ENCODE measurements at regions not wholly inside any gene's neighbourhood (a gene's known extent, or its start where the extent isn't known, plus 50 kb on each side); places are given as distances from the start of the nearest gene placed in this dataset.
A peak's percentile ranks its signal among the peaks of the same experiment; 100 is the strongest.

DNA sequence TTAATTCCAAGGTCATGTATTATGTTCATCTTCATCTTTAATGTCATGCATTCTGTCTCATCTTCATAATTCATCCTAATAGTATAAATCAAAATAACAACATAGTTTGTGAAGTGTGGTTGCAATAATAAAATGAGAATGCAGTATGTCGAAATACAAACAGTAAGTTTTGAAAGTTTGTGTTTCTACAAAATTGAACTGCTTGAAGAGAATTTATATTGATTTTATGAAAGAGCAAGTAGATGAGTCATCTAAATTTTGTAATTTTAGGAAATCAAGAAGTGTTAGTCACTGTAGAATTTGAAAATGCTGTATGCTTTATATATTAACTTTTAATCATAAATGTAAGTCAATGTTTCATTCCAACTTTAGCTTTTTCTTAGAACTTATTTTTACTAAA is 190.5 kb upstream of the PPP1R3A start:
- Mint-ChIP-seq H3K27ac (no peak overlapping the region), H3K4me1 (no peaks in the 10 kb centered on the region)
- POLR2A ChIA-PET: no interaction called here

DNA sequence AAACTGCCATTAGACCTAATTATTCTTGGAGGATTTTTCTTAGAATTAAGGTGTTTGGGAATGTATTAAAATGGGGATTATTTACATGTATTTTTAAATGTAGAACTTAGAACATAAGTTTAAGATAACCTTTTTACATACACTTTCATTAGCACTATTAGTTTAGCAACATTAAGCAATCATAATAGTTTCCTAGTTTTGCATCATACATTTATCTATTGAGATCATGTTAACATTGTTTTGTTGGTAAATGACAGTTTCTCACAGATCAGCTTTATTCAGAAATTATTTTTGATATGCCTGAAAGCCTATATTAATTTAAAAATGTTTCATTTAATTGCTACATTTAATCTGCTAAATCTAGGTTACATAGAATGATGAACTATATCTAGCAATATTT is 189.7 kb upstream of the PPP1R3A start:
- ChIA-PET POLR2A (no interaction called here), CTCF (no interaction called here)
- Mint-ChIP-seq H3K4me3 (no peak overlapping the region), H3K27ac (no peak overlapping the region), H3K9me3 (no peaks in the 10 kb centered on the region), H3K36me3 (ENCODE audit: low read depth) (no peaks in the 10 kb centered on the region), H3K27me3 (peaks cover 6% of the 10 kb centered on the region), H3K4me1 (no peaks in the 10 kb centered on the region)
- no peak for DNase-seq

More for the DNA sequence above, 190.5 kb upstream of the PPP1R3A start:
- H3K27me3 Mint-ChIP-seq: peaks cover 3% of the 10 kb centered on the region
- H3K9me3 Mint-ChIP-seq: no peaks in the 10 kb centered on the region
- H3K36me3 Mint-ChIP-seq (ENCODE audit: low read depth): no peaks in the 10 kb centered on the region
- no peak overlapping the region for H3K4me3 Mint-ChIP-seq
- DNase-seq: no peak
- CTCF ChIA-PET: no interaction called here

DNA sequence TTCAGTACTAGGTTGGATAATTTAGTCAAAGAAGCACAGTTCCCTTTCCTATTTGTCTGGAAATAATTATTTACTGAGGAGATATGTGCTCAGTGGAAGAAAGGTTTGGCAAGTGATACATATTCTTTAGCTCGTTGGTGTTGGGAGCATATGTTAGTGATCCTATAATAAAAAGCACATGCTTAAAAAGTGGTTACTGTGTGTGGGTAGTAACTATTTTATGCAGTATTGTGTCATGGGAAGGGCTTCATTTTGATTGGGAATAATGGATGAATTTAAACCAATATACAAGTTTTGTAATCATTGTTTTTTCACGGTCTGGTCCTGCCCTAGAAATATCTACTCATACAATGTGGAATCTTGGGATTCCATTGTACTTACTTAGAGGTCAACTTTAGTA is 188.7 kb upstream of the PPP1R3A start:
- POLR2A ChIA-PET: no interaction called here
- Mint-ChIP-seq H3K27ac (no peak overlapping the region), H3K36me3 (ENCODE audit: low read depth) (no peaks in the 10 kb centered on the region), H3K27me3 (peaks cover 10% of the 10 kb centered on the region), H3K4me3 (no peak overlapping the region), H3K4me1 (no peaks in the 10 kb centered on the region), H3K9me3 (no peaks in the 10 kb centered on the region)
- no peak for DNase-seq
- CTCF ChIA-PET: no interaction called here

DNA sequence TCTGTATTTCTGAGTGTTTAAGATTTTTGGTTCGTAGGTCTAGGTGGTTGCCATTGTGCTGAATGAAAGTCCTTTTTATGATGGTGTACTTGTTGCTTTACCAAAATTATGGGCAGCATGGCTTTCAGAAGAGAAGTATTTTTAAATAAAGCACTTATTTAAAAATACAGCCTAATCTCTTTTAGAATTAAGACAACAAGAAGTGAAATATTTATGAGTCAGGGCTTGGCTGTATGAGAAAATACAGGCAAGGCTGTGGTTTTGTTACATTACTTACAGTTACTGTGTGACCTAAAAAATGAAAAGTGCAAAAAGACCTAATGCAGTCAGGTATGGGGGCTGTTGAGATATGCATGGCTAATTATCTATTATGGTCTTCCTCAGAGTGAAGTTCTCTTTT is 185.2 kb upstream of the PPP1R3A start:
- H3K9me3 Mint-ChIP-seq: no peaks in the 10 kb centered on the region
- DNase-seq: no peak
- POLR2A ChIA-PET: no interaction called here
- no peak overlapping the region for H3K27ac Mint-ChIP-seq
- H3K27me3 Mint-ChIP-seq: peaks cover 12% of the 10 kb centered on the region
- no peaks in the 10 kb centered on the region for H3K36me3 Mint-ChIP-seq (ENCODE audit: low read depth)
- H3K4me1 Mint-ChIP-seq: no peaks in the 10 kb centered on the region
- H3K4me3 Mint-ChIP-seq: no peak overlapping the region
- CTCF ChIA-PET: no interaction called here

DNA sequence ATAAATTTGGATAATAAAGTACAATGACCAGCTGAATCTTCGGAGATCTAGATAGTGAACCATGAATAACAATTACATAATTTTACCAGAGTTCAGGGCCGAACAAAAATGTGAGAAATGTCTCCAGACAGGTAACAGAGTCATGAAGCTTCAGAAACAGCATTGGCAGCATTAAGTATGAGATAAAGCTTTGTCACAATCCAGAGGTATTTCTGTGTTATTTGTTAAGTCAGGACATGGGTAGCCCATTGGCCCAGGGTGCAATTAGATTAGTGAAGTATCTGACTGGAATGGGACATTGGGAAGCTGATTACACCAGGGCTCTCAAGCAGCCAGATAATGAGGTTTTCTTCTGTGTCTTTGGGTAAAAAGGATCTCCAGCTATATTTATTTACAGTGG is 184.2 kb upstream of the PPP1R3A start:
- Mint-ChIP-seq H3K4me3 (no peak overlapping the region), H3K4me1 (no peaks in the 10 kb centered on the region), H3K36me3 (ENCODE audit: low read depth) (no peaks in the 10 kb centered on the region), H3K27ac (no peak overlapping the region), H3K27me3 (peaks cover 12% of the 10 kb centered on the region), H3K9me3 (no peaks in the 10 kb centered on the region)
- no peak for DNase-seq
- CTCF ChIA-PET: no interaction called here
- POLR2A ChIA-PET: no interaction called here

DNA sequence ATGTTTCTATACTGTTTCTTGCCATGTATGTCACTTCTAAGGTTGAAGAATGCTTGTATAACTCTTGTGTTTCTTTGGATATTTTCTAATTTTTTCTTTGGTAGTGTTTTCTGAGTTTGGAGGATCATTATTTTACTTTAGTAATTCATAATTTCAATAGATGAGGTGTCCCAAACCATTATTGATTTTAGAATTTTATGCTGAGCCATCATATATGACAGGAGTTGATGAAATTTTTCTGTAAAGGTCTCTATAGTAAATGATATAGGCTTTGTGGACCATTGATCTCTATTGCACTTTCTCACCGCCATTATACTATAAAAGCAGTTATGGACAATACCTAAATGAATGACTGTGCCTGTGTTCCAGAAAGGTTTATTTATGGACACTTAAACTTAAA is 183.3 kb upstream of the PPP1R3A start:
- no peak overlapping the region for H3K4me3 Mint-ChIP-seq
- no peaks in the 10 kb centered on the region for H3K4me1 Mint-ChIP-seq
- POLR2A ChIA-PET: no interaction called here
- DNase-seq: no peak
- CTCF ChIA-PET: no interaction called here
- H3K9me3 Mint-ChIP-seq: no peaks in the 10 kb centered on the region
- no peak overlapping the region for H3K27ac Mint-ChIP-seq
- H3K36me3 Mint-ChIP-seq (ENCODE audit: low read depth): no peaks in the 10 kb centered on the region
- peaks cover 12% of the 10 kb centered on the region for H3K27me3 Mint-ChIP-seq

DNA sequence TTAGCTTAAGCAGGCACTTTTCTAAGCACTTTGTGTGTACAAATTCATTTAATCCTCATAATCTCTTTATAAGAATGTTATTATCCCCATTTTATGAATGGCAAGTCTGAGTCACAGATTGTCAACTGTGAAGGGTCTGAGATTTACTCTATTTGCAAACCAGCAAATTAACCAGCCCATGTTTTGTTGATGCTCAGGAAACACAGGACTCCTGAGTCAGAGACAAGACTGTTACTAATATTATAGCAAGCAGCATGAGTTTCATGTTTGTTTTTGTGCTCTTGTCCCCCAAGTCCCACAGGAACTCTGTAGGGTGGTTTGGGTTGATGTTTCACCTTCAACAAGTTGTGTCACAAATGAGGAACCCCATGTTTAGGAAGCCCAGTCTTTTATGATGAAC is 182.0 kb upstream of the PPP1R3A start:
- H3K4me1 Mint-ChIP-seq: no peaks in the 10 kb centered on the region
- CTCF ChIA-PET: no interaction called here
- no peaks in the 10 kb centered on the region for H3K9me3 Mint-ChIP-seq
- no peak overlapping the region for H3K4me3 Mint-ChIP-seq
- H3K36me3 Mint-ChIP-seq (ENCODE audit: low read depth): no peaks in the 10 kb centered on the region
- no peak for DNase-seq
- H3K27me3 Mint-ChIP-seq: peaks cover 14% of the 10 kb centered on the region
- no peak overlapping the region for H3K27ac Mint-ChIP-seq
- POLR2A ChIA-PET: no interaction called here

DNA sequence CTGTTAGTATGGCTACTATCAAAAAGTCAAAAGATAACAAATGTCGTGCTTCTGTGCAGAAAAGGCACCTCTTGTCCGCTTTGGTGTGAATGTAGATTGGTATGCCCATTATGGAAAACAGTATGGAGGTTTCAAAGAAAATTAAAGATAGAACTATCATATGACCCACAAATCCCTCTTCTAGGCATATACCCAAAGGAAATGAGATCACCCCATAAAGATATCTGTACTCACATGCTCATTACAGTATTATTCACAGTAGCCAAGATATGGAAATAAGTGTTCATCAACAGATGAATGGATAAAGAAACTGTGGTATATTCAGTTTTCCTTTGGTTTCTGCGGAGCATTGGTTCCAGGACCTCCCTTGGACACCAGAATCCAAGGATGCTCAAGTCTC is 180.5 kb upstream of the PPP1R3A start:
- ChIA-PET CTCF (no interaction called here), POLR2A (no interaction called here)
- Mint-ChIP-seq H3K27ac (no peak overlapping the region), H3K4me1 (no peaks in the 10 kb centered on the region), H3K4me3 (no peak overlapping the region), H3K27me3 (peaks cover 14% of the 10 kb centered on the region), H3K36me3 (ENCODE audit: low read depth) (no peaks in the 10 kb centered on the region), H3K9me3 (no peaks in the 10 kb centered on the region)
- DNase-seq: no peak

DNA sequence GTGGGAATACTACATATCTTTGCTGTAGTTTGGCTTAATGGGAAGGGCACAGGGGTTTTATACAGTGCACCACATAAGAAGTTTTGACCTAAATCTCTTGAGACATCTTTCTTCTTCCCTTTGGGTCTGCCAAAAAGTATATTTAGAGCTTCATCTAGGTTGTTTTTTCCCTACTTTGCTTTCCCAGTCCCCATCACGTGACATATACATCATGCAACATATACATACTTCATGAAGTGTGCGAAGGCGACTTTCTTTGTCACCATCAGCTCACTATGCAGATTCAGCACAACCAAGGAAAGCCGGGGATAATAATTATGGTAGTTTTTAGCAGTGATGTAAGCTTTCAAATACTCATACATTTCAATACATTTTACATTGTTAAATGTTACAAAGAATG is 177.1 kb upstream of the PPP1R3A start:
- no peaks in the 10 kb centered on the region for H3K4me1 Mint-ChIP-seq
- H3K9me3 Mint-ChIP-seq: no peaks in the 10 kb centered on the region
- peaks cover 10% of the 10 kb centered on the region for H3K27me3 Mint-ChIP-seq
- no peaks in the 10 kb centered on the region for H3K36me3 Mint-ChIP-seq (ENCODE audit: low read depth)
- H3K4me3 Mint-ChIP-seq: no peak overlapping the region
- no peak for DNase-seq
- POLR2A ChIA-PET: no interaction called here
- H3K27ac Mint-ChIP-seq: no peak overlapping the region
- CTCF ChIA-PET: no interaction called here

DNA sequence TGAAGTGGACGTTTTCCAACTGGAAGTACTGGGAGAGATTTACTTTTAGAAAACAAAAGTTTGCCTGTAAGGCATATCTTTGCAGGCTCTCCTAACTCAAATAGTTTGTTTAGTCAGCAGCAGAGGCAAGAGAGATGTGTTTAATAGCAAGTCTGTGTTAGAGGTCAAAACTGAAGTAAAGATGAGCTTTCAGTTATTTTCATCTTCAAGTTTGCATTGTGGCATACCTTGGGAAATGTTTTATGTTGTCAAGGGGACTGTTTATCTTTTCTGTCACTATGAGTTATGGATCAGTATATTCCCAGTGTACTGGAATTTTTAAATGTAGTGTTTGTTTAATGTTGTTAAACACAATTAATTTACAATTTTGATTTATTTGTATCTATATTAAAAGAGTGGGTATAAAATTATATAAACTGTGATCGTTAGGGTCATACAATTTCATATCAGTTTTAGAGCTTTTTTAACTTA is 169.7 kb upstream of the PPP1R3A start:
- no peaks in the 10 kb centered on the region for H3K9me3 Mint-ChIP-seq
- CTCF ChIA-PET: no interaction called here
- POLR2A ChIA-PET: no interaction called here
- H3K27ac Mint-ChIP-seq: no peak overlapping the region
- DNase-seq: no peak
- peaks cover 33% of the 10 kb centered on the region for H3K4me1 Mint-ChIP-seq
- H3K36me3 Mint-ChIP-seq (ENCODE audit: low read depth): peaks cover 4% of the 10 kb centered on the region
- H3K4me3 Mint-ChIP-seq: no peak overlapping the region
- H3K27me3 Mint-ChIP-seq: peaks cover 57% of the 10 kb centered on the region

DNA sequence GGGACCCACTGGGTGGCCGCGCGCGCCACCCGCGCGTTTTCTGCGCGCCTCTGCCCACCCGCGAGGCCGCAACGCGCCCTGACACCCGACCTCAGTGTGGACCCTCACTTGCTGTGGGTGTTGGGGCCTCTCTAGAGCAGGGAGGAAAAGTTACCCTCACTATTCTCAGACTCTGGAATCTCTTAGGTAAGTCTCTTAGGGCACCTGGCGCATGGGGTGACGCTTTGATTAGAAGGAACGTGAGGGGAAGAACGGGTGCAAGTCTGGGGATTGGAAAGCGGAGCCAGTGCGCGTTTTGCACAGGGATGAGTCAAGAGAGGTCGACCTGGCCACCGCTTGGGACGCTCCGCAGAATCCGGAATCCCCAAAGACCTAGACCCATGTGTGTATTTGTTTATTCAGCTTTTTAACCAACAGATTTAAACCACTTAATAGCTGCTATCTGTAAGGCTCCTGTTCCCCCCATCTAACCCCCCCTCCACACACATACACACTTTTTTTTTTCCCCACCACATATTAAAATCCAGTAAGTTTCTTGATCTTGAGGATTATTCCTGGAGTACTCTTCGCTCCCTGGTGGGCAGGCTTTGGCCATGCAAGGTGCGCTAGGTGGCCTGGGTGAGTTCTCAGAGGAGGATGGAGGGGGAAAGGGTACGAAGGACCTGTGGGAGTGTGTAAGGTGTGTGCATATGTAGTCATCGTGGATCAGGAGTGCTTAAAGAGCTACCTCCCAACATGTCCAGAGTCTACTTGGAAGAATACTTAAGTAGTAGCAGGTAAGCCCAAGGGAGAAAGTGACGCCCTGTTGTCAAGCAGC is 169.1 kb upstream of the PPP1R3A start:
- H3K36me3 Mint-ChIP-seq (ENCODE audit: low read depth): peaks cover 4% of the 10 kb centered on the region
- no peak overlapping the region for H3K4me3 Mint-ChIP-seq
- peaks cover 37% of the 10 kb centered on the region for H3K4me1 Mint-ChIP-seq
- H3K9me3 Mint-ChIP-seq: no peaks in the 10 kb centered on the region
- DNase-seq: no peak
- H3K27ac Mint-ChIP-seq: no peak overlapping the region
- ChIA-PET POLR2A (no interaction called here), CTCF (no interaction called here)
- peaks cover 63% of the 10 kb centered on the region for H3K27me3 Mint-ChIP-seq

DNA sequence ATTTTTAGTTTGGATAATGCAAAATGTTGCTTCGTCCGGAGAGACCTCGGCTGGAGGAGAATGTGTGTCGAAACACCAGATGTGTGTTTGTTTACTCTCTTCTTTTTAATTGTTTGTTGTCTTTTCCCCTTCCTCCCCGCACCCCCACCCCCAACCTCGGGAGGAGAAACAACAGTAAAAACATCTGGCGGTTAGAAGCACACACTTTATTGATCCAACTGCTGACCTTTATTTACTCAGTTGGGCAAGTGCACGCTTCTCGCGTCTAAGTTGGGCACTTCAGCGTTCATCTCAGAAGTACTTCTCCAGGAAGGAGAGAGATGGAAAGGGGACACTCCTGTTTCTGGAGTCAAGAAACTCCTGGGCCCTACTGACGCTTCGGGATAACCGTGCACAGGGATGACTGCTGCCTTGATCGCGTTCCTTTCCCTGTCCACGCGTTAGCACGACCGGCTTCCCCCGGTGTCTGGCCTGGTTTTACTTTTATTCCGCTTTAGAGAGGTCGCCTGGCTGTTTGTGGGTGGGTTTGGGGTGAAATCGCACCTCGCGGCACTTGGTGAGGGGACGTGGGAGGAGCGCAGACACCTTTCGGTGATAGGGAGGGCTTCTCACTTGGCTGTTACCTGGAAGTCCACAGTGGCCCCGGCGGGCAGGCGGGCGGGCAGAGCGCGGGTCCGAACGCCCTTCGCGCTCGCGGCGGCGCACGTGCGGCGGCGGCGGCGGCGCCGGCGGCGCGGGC is 168.3 kb upstream of the PPP1R3A start:
- Mint-ChIP-seq H3K4me1 (peaks cover 41% of the 10 kb centered on the region), H3K9me3 (no peaks in the 10 kb centered on the region)

DNA sequence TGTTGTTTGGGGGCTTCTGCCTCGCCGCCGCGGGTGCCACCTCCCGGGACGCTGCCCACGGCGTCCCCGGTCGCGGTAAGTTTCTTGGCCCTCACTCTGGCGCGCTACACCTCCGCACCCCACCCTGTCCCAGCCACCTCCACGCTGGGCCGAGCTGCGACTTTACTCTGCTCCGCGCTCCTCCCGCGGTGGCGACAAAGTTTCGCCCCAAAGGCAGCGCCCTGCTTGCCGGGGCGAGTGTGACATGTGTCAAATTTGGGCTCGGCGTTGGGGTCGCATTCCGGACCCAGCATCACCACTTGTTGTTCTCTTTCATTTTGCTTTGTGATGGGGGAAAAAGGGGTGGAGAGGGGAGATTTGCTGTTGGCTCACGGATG is 167.7 kb upstream of the PPP1R3A start:
- H3K4me3 Mint-ChIP-seq: peak overlapping the region; percentile 73
- H3K4me1 Mint-ChIP-seq: peaks cover 41% of the 10 kb centered on the region
- no peak overlapping the region for H3K27ac Mint-ChIP-seq
- no peak for DNase-seq
- CTCF ChIA-PET: no interaction called here
- H3K9me3 Mint-ChIP-seq: no peaks in the 10 kb centered on the region
- POLR2A ChIA-PET: no interaction called here
- peaks cover 4% of the 10 kb centered on the region for H3K36me3 Mint-ChIP-seq (ENCODE audit: low read depth)
- H3K27me3 Mint-ChIP-seq: peaks cover 71% of the 10 kb centered on the region

More for the DNA sequence above, 168.3 kb upstream of the PPP1R3A start:
- ChIA-PET CTCF (no interaction called here), POLR2A (no interaction called here)
- no peak for DNase-seq
- Mint-ChIP-seq H3K27me3 (peaks cover 65% of the 10 kb centered on the region), H3K4me3 (peak overlapping the region; percentile 73), H3K27ac (no peak overlapping the region), H3K36me3 (ENCODE audit: low read depth) (peaks cover 4% of the 10 kb centered on the region)

Data from activated CD4-positive, alpha-beta memory T cell treated with anti-CD3 and anti-CD28 coated beads, Interleukin-2, amount 10 ng/mL, durations not matched to agents 7 days and 5 days (primary cell).